ENCODE measurements at regions not wholly inside any gene's neighbourhood (a gene's known extent, or its start where the extent isn't known, plus 50 kb on each side); places are given as distances from the start of the nearest gene placed in this dataset.

- TF ChIP-seq CTCF (IDR thresholded peaks at IDR 0.05): no peak
- TF ChIP-seq POLR2A (IDR thresholded peaks at IDR 0.05): no peak
- no peak for DNase-seq
- Histone ChIP-seq H3K4me3 (no peak overlapping the region), H3K36me3 (no peaks in the 10 kb centered on the region), H3K9me3 (no peaks in the 10 kb centered on the region), H3K27ac (no peak overlapping the region), H3K4me1 (no peaks in the 10 kb centered on the region), H3K27me3 (no peaks in the 10 kb centered on the region)
- intact Hi-C loops (cut with DNase I; ENCODE audit: low total_unique reads): no loop called here
Observed at GRCh38 chr20:22268675-22269074, 315.7 kb downstream of the FOXA2 start.

GRCh38 chr20:22264917-22265316 lies 319.5 kb downstream of the FOXA2 start:
- DNase-seq: no peak
- no peaks in the 10 kb centered on the region for H3K9me3 ChIP-seq
- no peak overlapping the region for H3K27ac ChIP-seq
- no peak overlapping the region for H3K4me3 ChIP-seq
- no peaks in the 10 kb centered on the region for H3K36me3 ChIP-seq
- no peaks in the 10 kb centered on the region for H3K4me1 ChIP-seq
- no peak for TF ChIP-seq POLR2A (IDR thresholded peaks at IDR 0.05)
- TF ChIP-seq CTCF (IDR thresholded peaks at IDR 0.05): no peak
- intact Hi-C loops (cut with DNase I; ENCODE audit: low total_unique reads): no loop called here
- no peaks in the 10 kb centered on the region for H3K27me3 ChIP-seq

GRCh38 chr20:22260506-22260905 lies 323.9 kb downstream of the FOXA2 start:
- Histone ChIP-seq H3K27ac (no peak overlapping the region), H3K4me3 (no peak overlapping the region), H3K4me1 (no peaks in the 10 kb centered on the region), H3K27me3 (no peaks in the 10 kb centered on the region), H3K36me3 (no peaks in the 10 kb centered on the region), H3K9me3 (no peaks in the 10 kb centered on the region)
- no peak for DNase-seq
- TF ChIP-seq POLR2A (IDR thresholded peaks at IDR 0.05) (no peak), CTCF (IDR thresholded peaks at IDR 0.05) (no peak)
- intact Hi-C loops (cut with DNase I; ENCODE audit: low total_unique reads): no loop called here

GRCh38 chr20:22257912-22258311 lies 326.5 kb downstream of the FOXA2 start:
- intact Hi-C loops (cut with DNase I; ENCODE audit: low total_unique reads): no loop called here
- no peaks in the 10 kb centered on the region for H3K27me3 ChIP-seq
- H3K9me3 ChIP-seq: no peaks in the 10 kb centered on the region
- H3K4me1 ChIP-seq: no peaks in the 10 kb centered on the region
- TF ChIP-seq CTCF (IDR thresholded peaks at IDR 0.05): no peak
- TF ChIP-seq POLR2A (IDR thresholded peaks at IDR 0.05): no peak
- no peak overlapping the region for H3K4me3 ChIP-seq
- H3K27ac ChIP-seq: no peak overlapping the region
- no peak for DNase-seq
- no peaks in the 10 kb centered on the region for H3K36me3 ChIP-seq

GRCh38 chr20:22248051-22248667 lies 336.2 kb downstream of the FOXA2 start:
- Histone ChIP-seq H3K36me3 (no peaks in the 10 kb centered on the region), H3K27ac (no peak overlapping the region), H3K27me3 (no peaks in the 10 kb centered on the region), H3K9me3 (no peaks in the 10 kb centered on the region), H3K4me1 (no peaks in the 10 kb centered on the region), H3K4me3 (no peak overlapping the region)
- no peak for TF ChIP-seq CTCF (IDR thresholded peaks at IDR 0.05)
- TF ChIP-seq POLR2A (IDR thresholded peaks at IDR 0.05): no peak
- intact Hi-C loops (cut with DNase I; ENCODE audit: low total_unique reads): no loop called here
- no peak for DNase-seq
